Right atrium auricular region (tissue), 2 donors: ENCODE measurements at regions not wholly inside any gene's neighbourhood (a gene's known extent, or its start where the extent isn't known, plus 50 kb on each side); places are given as distances from the start of the nearest gene placed in this dataset.

Experiments used
- DNase-seq: peaks from one replicate; pipeline ENCODE4 v3.0.0-alpha.2; 2019; ENCODE audit warnings: low spot score
- H3K27ac ChIP-seq, 2 donors: fragments of 200-600 bp; sonication (generic); 1 replicate in 1 of 2; 2 replicates in 1 of 2; pipeline ENCODE4 v1.5.1; 2016 to 2019
- H3K27me3 ChIP-seq, 2 donors: fragments of 200-600 bp; sonication (generic); one replicate each; pipeline versions ENCODE4 v1.5.1 to v1.6.0; 2017 to 2019
- H3K36me3 ChIP-seq: fragments of 200-600 bp; sonication (generic); one replicate; pipeline ENCODE4 v1.5.1; 2016
- H3K4me1 ChIP-seq, 2 donors: fragments of 200-600 bp; sonication (generic); one replicate each; pipeline versions ENCODE4 v1.5.1 to v1.6.0; 2017 to 2019
- H3K4me3 ChIP-seq, 2 donors: fragments of 200-600 bp; sonication (generic); 1 replicate in 1 of 2; 2 replicates in 1 of 2; pipeline ENCODE4 v1.5.1; 2017 to 2019; ENCODE audit warnings: mild to moderate bottlenecking in 1 of 2, moderate library complexity in 1 of 2
- H3K9me3 ChIP-seq, 2 donors: fragments of 200-600 bp; sonication (generic); one replicate each; pipeline ENCODE4 v1.5.1; 2019
- TF ChIP-seq, protein P1 (sequence below), 2 donors: fragments of 200-600 bp; sonication (generic); IDR thresholded peaks; one replicate each; pipeline ENCODE4 v1.5.1; 2019; ENCODE audit warnings: antibody characterized with exemption in 2 of 2

DNA sequence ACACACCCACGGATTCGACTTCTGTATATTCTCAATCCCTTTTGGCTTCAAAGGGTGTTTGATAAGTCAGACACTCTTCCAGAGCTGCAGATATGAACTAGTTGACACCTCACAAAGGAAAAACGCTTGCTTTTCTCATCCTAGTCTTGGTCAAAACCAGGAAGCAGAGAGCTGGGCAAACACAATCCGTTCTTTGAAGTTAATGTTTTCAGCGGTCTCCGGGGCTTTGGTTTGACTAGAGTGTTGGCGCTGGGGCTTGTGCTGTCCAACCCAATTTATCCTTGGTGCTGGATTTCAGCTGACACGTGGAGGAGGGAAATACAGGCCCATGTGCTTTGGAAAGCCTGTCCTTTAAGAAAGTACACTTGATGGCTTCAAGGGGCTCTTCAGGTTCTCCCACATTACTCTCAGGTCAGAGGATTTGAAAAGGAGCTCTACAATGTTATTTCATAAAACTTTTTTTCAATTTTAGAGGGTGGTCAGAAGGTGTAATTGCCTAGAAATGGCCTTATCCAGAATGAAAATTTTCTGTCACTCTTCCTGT is 985.8 kb downstream of the VRK1 start:
- TF ChIP-seq, protein P1, sequence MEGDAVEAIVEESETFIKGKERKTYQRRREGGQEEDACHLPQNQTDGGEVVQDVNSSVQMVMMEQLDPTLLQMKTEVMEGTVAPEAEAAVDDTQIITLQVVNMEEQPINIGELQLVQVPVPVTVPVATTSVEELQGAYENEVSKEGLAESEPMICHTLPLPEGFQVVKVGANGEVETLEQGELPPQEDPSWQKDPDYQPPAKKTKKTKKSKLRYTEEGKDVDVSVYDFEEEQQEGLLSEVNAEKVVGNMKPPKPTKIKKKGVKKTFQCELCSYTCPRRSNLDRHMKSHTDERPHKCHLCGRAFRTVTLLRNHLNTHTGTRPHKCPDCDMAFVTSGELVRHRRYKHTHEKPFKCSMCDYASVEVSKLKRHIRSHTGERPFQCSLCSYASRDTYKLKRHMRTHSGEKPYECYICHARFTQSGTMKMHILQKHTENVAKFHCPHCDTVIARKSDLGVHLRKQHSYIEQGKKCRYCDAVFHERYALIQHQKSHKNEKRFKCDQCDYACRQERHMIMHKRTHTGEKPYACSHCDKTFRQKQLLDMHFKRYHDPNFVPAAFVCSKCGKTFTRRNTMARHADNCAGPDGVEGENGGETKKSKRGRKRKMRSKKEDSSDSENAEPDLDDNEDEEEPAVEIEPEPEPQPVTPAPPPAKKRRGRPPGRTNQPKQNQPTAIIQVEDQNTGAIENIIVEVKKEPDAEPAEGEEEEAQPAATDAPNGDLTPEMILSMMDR (IDR thresholded peaks at IDR 0.05) = no peak
- DNase-seq = no peak

DNA sequence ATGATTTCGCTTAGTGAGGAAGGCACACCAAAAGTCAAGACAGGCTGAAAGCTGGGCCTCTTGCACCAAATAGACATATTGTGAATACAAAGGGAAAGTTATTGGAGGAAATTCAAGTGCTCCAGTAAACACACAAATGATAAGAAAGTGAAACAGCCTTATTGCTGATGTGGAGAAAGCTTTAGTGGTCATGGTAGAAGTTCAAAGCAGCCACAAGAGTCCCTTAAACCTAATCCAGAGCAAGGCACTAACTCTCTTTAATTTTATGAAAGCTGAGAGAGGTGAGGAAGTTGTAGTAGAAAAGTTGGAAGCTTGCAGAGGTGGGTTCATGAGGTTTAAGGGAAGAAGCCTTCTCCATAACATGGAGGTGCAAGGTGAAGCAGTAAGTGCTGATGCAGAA is 988.3 kb downstream of the VRK1 start:
- H3K27me3 ChIP-seq = no peaks in the 10 kb centered on the region
- TF ChIP-seq, protein P1 (IDR thresholded peaks at IDR 0.05) = no peak

More for the DNA sequence above, 985.8 kb downstream of the VRK1 start:
- H3K4me1 ChIP-seq = no peaks in the 10 kb centered on the region
- no peaks in the 10 kb centered on the region for H3K36me3 ChIP-seq
- H3K9me3 ChIP-seq = no peaks in the 10 kb centered on the region
- no peak overlapping the region for H3K4me3 ChIP-seq
- no peak overlapping the region for H3K27ac ChIP-seq
- H3K27me3 ChIP-seq = no peaks in the 10 kb centered on the region

GRCh38 chr14:97788364-97788763 is 991.2 kb downstream of the VRK1 start:
- no peaks in the 10 kb centered on the region for H3K4me1 ChIP-seq
- TF ChIP-seq, protein P1 (IDR thresholded peaks at IDR 0.05) = no peak
- DNase-seq = no peak
- no peaks in the 10 kb centered on the region for H3K9me3 ChIP-seq
- H3K27ac ChIP-seq = no peak overlapping the region
- no peak overlapping the region for H3K4me3 ChIP-seq
- no peaks in the 10 kb centered on the region for H3K36me3 ChIP-seq
- H3K27me3 ChIP-seq = no peaks in the 10 kb centered on the region

More for the DNA sequence above, 988.3 kb downstream of the VRK1 start:
- no peaks in the 10 kb centered on the region for H3K4me1 ChIP-seq
- no peak overlapping the region for H3K4me3 ChIP-seq
- DNase-seq = no peak
- no peak overlapping the region for H3K27ac ChIP-seq
- H3K36me3 ChIP-seq = no peaks in the 10 kb centered on the region
- no peaks in the 10 kb centered on the region for H3K9me3 ChIP-seq

GRCh38 chr14:97788846-97789526 is 991.8 kb downstream of the VRK1 start:
- no peak overlapping the region for H3K4me3 ChIP-seq
- H3K36me3 ChIP-seq = no peaks in the 10 kb centered on the region
- no peak for DNase-seq
- H3K27me3 ChIP-seq = no peaks in the 10 kb centered on the region
- no peaks in the 10 kb centered on the region for H3K9me3 ChIP-seq
- H3K4me1 ChIP-seq = no peaks in the 10 kb centered on the region
- TF ChIP-seq, protein P1 (IDR thresholded peaks at IDR 0.05) = no peak
- H3K27ac ChIP-seq = no peak overlapping the region

GRCh38 chr14:97791072-97791471 is 993.9 kb downstream of the VRK1 start:
- H3K27me3 ChIP-seq = no peaks in the 10 kb centered on the region
- H3K4me3 ChIP-seq = no peak overlapping the region
- no peaks in the 10 kb centered on the region for H3K9me3 ChIP-seq
- no peaks in the 10 kb centered on the region for H3K36me3 ChIP-seq
- no peak for DNase-seq
- TF ChIP-seq, protein P1 (IDR thresholded peaks at IDR 0.05) = no peak
- H3K27ac ChIP-seq = no peak overlapping the region
- no peaks in the 10 kb centered on the region for H3K4me1 ChIP-seq

DNA sequence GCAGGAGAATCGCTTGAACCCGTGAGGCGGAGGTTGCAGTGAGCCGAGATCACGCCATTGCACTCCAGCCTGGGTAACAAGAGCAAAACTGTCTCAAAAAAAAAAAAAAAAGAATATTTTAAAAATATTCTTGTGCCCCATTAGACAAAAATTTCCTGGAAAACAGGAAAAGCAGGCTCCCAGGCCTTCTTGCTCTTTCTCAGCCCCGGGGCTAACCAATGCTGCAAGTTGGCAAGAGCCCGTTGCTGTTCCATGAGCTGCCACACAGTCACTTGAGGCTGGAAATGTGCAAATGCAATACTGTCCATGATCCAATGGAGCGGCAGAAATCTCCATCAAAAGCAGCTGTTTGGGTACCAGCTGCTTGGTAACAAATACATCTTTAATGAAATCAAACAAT is 994.7 kb downstream of the VRK1 start:
- Histone ChIP-seq H3K9me3 (no peaks in the 10 kb centered on the region), H3K4me1 (no peaks in the 10 kb centered on the region), H3K27me3 (no peaks in the 10 kb centered on the region), H3K36me3 (no peaks in the 10 kb centered on the region), H3K4me3 (no peak overlapping the region), H3K27ac (no peak overlapping the region)
- TF ChIP-seq, protein P1 (IDR thresholded peaks at IDR 0.05) = no peak
- no peak for DNase-seq
